ENCODE measurements at regions not wholly inside any gene's neighbourhood (a gene's known extent, or its start where the extent isn't known, plus 50 kb on each side); places are given as distances from the start of the nearest gene placed in this dataset.

DNA sequence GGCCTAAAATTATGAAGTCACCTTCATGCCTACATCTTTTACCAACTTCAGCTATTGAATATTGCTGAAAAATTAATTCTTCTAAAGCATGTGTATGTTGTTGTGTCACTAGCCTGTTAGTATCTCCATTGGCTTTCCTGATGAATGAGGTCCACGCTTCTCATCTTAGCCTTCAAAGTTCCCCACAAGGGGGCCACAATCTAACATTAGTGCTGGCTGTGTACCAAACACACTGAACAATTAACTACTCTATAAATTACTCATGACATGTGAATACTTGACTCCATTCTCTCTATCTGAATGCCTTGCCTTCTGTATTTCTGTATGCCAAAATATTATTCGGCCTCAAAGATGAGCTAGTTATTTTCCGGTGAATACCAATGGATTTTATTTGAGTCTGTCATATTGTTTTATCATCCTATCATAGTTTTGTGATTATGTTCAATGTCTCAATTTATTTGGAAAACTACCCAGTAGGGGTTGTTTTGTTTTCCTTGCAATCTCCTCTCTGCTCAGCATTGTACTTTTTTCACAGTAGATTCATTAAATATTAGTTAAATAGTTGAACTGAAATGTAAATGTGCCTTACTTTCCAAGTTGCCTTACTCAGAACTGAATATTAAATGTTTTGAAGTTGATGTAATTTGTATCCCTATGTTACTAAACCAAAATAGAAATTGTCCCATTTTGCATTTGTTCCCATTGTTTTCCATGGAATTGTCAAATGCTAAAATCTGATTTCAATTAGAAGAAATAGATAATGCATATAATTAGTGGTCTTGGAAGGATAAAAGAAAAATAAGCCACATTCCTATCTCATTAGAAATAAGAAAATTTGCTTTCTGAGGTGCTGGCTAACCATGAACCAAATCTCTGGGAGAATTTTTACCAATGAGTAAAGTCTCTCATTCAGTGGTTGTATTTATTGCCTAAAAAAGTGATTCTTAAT is 208.4 kb upstream of the COL3A1 start:
- TF ChIP-seq JUN (CRISPR knock-in tag; IDR thresholded peaks at IDR 0.05): no peak
- no peak for TF ChIP-seq POLR2AphosphoS5 (IDR thresholded peaks at IDR 0.05; ENCODE audit: low read depth, low read length)
- no peak for TF ChIP-seq YY1 (IDR thresholded peaks at IDR 0.05; ENCODE audit: insufficient read depth, insufficient replicate concordance, low read depth, low read length)
- TF ChIP-seq HNRNPUL1 (IDR thresholded peaks at IDR 0.05; ENCODE audit: low read depth, low read length): no peak
- TF ChIP-seq SOX13 (IDR thresholded peaks at IDR 0.05): no peak
- TF ChIP-seq SOX13 (CRISPR knock-in tag; conservative IDR thresholded peaks at IDR 0.05 in 1 of 2, IDR thresholded peaks at IDR 0.05 in 1 of 2): no peak
- TF ChIP-seq ZNF274 (CRISPR knock-in tag; IDR thresholded peaks at IDR 0.05): no peak
- TF ChIP-seq, protein P1, sequence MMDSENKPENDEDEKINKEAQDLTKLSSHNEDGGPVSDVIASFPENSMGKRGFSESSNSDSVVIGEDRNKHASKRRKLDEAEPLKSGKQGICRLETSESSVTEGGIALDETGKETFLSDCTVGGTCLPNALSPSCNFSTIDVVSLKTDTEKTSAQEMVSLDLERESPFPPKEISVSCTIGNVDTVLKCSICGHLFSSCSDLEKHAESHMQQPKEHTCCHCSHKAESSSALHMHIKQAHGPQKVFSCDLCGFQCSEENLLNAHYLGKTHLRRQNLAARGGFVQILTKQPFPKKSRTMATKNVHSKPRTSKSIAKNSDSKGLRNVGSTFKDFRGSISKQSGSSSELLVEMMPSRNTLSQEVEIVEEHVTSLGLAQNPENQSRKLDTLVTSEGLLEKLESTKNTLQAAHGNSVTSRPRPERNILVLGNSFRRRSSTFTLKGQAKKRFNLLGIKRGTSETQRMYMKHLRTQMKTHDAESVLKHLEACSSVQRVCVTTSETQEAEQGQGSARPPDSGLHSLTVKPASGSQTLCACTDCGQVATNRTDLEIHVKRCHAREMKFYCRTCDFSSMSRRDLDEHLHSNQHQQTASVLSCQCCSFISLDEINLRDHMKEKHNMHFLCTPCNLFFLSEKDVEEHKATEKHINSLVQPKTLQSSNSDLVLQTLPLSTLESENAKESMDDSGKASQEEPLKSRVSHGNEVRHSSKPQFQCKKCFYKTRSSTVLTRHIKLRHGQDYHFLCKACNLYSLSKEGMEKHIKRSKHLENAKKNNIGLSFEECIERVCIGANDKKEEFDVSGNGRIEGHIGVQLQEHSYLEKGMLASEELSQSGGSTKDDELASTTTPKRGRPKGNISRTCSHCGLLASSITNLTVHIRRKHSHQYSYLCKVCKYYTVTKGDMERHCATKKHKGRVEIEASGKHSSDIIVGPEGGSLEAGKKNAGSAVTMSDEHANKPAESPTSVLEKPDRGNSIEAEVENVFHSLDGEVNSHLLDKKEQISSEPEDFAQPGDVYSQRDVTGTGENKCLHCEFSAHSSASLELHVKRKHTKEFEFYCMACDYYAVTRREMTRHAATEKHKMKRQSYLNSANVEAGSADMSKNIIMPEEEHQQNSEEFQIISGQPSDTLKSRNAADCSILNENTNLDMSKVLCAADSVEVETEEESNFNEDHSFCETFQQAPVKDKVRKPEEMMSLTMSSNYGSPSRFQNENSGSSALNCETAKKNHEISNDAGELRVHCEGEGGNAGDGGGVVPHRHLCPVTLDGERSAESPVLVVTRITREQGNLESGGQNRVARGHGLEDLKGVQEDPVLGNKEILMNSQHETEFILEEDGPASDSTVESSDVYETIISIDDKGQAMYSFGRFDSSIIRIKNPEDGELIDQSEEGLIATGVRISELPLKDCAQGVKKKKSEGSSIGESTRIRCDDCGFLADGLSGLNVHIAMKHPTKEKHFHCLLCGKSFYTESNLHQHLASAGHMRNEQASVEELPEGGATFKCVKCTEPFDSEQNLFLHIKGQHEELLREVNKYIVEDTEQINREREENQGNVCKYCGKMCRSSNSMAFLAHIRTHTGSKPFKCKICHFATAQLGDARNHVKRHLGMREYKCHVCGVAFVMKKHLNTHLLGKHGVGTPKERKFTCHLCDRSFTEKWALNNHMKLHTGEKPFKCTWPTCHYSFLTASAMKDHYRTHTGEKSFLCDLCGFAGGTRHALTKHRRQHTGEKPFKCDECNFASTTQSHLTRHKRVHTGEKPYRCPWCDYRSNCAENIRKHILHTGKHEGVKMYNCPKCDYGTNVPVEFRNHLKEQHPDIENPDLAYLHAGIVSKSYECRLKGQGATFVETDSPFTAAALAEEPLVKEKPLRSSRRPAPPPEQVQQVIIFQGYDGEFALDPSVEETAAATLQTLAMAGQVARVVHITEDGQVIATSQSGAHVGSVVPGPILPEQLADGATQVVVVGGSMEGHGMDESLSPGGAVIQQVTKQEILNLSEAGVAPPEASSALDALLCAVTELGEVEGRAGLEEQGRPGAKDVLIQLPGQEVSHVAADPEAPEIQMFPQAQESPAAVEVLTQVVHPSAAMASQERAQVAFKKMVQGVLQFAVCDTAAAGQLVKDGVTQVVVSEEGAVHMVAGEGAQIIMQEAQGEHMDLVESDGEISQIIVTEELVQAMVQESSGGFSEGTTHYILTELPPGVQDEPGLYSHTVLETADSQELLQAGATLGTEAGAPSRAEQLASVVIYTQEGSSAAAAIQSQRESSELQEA (CRISPR knock-in tag; IDR thresholded peaks at IDR 0.05; ENCODE audit: not compliant biosample characterization): no peak
- TF ChIP-seq JUNB (CRISPR knock-in tag; IDR thresholded peaks at IDR 0.05; ENCODE audit: borderline replicate concordance): no peak
- TF ChIP-seq MXI1 (IDR thresholded peaks at IDR 0.05; ENCODE audit: borderline replicate concordance, low read depth, low read length): no peak
- TF ChIP-seq, protein P2, sequence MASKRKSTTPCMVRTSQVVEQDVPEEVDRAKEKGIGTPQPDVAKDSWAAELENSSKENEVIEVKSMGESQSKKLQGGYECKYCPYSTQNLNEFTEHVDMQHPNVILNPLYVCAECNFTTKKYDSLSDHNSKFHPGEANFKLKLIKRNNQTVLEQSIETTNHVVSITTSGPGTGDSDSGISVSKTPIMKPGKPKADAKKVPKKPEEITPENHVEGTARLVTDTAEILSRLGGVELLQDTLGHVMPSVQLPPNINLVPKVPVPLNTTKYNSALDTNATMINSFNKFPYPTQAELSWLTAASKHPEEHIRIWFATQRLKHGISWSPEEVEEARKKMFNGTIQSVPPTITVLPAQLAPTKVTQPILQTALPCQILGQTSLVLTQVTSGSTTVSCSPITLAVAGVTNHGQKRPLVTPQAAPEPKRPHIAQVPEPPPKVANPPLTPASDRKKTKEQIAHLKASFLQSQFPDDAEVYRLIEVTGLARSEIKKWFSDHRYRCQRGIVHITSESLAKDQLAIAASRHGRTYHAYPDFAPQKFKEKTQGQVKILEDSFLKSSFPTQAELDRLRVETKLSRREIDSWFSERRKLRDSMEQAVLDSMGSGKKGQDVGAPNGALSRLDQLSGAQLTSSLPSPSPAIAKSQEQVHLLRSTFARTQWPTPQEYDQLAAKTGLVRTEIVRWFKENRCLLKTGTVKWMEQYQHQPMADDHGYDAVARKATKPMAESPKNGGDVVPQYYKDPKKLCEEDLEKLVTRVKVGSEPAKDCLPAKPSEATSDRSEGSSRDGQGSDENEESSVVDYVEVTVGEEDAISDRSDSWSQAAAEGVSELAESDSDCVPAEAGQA (IDR thresholded peaks at IDR 0.05; ENCODE audit: low read depth): no peak
- TF ChIP-seq, protein P2 (CRISPR knock-in tag; IDR thresholded peaks at IDR 0.05; ENCODE audit: borderline replicate concordance): no peak
- TF ChIP-seq SP1 (IDR thresholded peaks at IDR 0.05): no peak
- no peak for TF ChIP-seq SP1 (CRISPR knock-in tag; IDR thresholded peaks at IDR 0.05)
